ENCODE measurements at regions not wholly inside any gene's neighbourhood (a gene's known extent, or its start where the extent isn't known, plus 50 kb on each side); places are given as distances from the start of the nearest gene placed in this dataset.

DNA sequence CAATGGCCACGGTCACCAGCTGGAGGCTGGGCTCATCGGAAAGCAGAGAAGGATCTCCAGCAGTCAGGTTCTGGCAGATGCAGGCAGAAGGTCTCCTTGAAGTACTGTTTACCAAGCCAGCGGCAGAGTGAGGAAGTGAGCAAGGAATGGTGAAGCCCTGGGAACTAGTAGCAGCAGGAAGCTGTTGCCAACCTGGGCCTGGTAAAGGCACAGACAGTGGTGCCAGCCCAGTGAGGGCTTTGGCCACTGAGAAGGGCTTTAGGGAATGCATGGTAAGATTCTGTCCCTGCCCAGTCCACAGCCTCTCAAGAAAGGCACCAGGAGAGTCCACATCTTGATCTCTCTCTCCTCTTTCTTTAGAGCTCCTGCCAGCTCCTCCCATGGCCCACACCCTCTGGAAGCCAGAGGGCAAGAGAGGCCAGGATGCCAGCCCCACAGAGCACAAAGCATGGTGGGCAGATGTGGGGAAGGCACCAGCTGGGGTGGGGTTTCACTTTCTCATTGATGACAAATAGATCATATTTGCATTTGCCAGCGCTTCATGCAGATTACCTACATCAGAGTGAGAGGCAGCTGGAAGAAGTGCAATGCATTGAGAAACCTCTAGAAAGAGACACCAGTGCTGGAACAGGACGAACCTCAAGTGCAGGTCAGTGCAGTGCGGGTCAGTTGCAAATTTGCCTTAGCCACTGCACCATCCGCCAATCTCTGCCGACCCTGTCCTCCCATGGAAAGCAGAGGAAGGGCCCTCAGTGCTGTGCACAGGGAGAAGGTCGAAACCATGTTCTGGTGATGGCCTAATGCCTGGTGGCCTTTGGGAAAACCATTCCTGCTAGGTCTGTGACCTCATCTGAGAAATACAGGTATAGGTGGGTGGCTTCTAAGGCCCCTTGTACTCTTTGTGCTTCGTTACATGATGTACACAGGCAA is 667.8 kb upstream of the MKI67 start:
- TF ChIP-seq CTCF (IDR thresholded peaks at IDR 0.05) (no peak), POLR2A (IDR thresholded peaks at IDR 0.05) (no peak), EP300 (IDR thresholded peaks at IDR 0.05) (no peak), POLR2AphosphoS5 (IDR thresholded peaks at IDR 0.05) (no peak)

Measured in sigmoid colon (tissue), 4 donors.